HepG2 (cell line): ENCODE measurements at regions not wholly inside any gene's neighbourhood (a gene's known extent, or its start where the extent isn't known, plus 50 kb on each side); places are given as distances from the start of the nearest gene placed in this dataset.

Source experiments
- CTCF ChIP-seq: sonication (generic); formaldehyde crosslinking; IDR thresholded peaks from 2 replicates; pipeline ENCODE4 v1.5.0; 2020; ENCODE audit warnings: mild to moderate bottlenecking, missing genetic modification reagents, moderate library complexity
- IKZF1 ChIP-seq: fragments of 450-650 bp; IDR thresholded peaks from 2 replicates; pipeline ENCODE4 v1.7.1; 2016
- NR2C2 ChIP-seq: sonication (generic); formaldehyde crosslinking; IDR thresholded peaks from 2 replicates; pipeline ENCODE4 v1.4.0; 2020; ENCODE audit warnings: missing genetic modification reagents, mild to moderate bottlenecking, moderate library complexity, borderline replicate concordance
- ZFP41 ChIP-seq: sonication (generic); formaldehyde crosslinking; IDR thresholded peaks from 2 replicates; pipeline ENCODE4 v1.4.0; 2020; ENCODE audit warnings: mild to moderate bottlenecking, missing genetic modification reagents, borderline replicate concordance
- ZNF451 ChIP-seq: sonication (generic); formaldehyde crosslinking; IDR thresholded peaks from 2 replicates; pipeline ENCODE4 v1.5.0; 2020; ENCODE audit warnings: mild to moderate bottlenecking, missing genetic modification reagents
- ZNF615 ChIP-seq: sonication (generic); formaldehyde crosslinking; IDR thresholded peaks from 2 replicates; pipeline ENCODE4 v1.5.0; 2020; ENCODE audit warnings: mild to moderate bottlenecking, missing genetic modification reagents, borderline replicate concordance
- ZNF780A ChIP-seq: sonication (generic); formaldehyde crosslinking; IDR thresholded peaks from 2 replicates; pipeline ENCODE4 v1.8.0; 2022; ENCODE audit warnings: mild to moderate bottlenecking, missing genetic modification reagents, moderate library complexity
- ZZZ3 ChIP-seq: sonication (generic); formaldehyde crosslinking; IDR thresholded peaks from 2 replicates; pipeline ENCODE4 v1.4.0; 2020; ENCODE audit warnings: missing genetic modification reagents, mild to moderate bottlenecking, borderline replicate concordance
- TF ChIP-seq, protein P1 (sequence below): sonication (generic); formaldehyde crosslinking; IDR thresholded peaks from 2 replicates; pipeline ENCODE4 v1.4.0; 2020; ENCODE audit warnings: missing genetic modification reagents
- TF ChIP-seq, protein P2 (sequence below), 2 experiments: sonication (generic) in 1 of 2; formaldehyde crosslinking in 1 of 2; IDR thresholded peaks; 2 replicates each; pipeline versions ENCODE4 v1.5.1 to v1.6.1; 2011 to 2020; ENCODE audit warnings: borderline replicate concordance in 1 of 2, low read depth in 1 of 2, low read length in 1 of 2, mild to moderate bottlenecking in 1 of 2, missing genetic modification reagents in 1 of 2, moderate library complexity in 1 of 2
- TF ChIP-seq, protein P3 (sequence below): sonication (generic); formaldehyde crosslinking; IDR thresholded peaks from 2 replicates; pipeline ENCODE4 v1.4.0; 2020; ENCODE audit warnings: missing genetic modification reagents, mild to moderate bottlenecking, borderline replicate concordance

- TF ChIP-seq NR2C2 (CRISPR knock-in tag) (no peak), ZZZ3 (CRISPR knock-in tag) (no peak), CTCF (CRISPR knock-in tag) (no peak), ZFP41 (CRISPR knock-in tag) (no peak), ZNF451 (CRISPR knock-in tag) (no peak), ZNF615 (CRISPR knock-in tag) (no peak), ZNF780A (CRISPR knock-in tag) (no peak), IKZF1 (no peak)
- TF ChIP-seq, protein P1, sequence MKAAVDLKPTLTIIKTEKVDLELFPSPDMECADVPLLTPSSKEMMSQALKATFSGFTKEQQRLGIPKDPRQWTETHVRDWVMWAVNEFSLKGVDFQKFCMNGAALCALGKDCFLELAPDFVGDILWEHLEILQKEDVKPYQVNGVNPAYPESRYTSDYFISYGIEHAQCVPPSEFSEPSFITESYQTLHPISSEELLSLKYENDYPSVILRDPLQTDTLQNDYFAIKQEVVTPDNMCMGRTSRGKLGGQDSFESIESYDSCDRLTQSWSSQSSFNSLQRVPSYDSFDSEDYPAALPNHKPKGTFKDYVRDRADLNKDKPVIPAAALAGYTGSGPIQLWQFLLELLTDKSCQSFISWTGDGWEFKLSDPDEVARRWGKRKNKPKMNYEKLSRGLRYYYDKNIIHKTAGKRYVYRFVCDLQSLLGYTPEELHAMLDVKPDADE (CRISPR knock-in tag) = no peak
- TF ChIP-seq, protein P2, sequence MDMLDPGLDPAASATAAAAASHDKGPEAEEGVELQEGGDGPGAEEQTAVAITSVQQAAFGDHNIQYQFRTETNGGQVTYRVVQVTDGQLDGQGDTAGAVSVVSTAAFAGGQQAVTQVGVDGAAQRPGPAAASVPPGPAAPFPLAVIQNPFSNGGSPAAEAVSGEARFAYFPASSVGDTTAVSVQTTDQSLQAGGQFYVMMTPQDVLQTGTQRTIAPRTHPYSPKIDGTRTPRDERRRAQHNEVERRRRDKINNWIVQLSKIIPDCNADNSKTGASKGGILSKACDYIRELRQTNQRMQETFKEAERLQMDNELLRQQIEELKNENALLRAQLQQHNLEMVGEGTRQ (IDR thresholded peaks at IDR 0.05; ENCODE audit: low read depth, low read length) = no peak
- TF ChIP-seq, protein P2 (CRISPR knock-in tag; IDR thresholded peaks at IDR 0.05; ENCODE audit: borderline replicate concordance) = no peak
- TF ChIP-seq, protein P3, sequence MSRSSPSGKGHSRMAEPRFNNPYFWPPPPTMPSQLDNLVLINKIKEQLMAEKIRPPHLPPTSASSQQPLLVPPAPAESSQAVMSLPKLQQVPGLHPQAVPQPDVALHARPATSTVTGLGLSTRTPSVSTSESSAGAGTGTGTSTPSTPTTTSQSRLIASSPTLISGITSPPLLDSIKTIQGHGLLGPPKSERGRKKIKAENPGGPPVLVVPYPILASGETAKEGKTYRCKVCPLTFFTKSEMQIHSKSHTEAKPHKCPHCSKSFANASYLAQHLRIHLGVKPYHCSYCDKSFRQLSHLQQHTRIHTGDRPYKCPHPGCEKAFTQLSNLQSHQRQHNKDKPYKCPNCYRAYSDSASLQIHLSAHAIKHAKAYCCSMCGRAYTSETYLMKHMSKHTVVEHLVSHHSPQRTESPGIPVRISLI (CRISPR knock-in tag) = no peak
Observed at GRCh38 chr4:11118513-11118912, 310.2 kb downstream of the HS3ST1 start.
